GM21526 (cell line): ENCODE measurements at regions not wholly inside any gene's neighbourhood (a gene's known extent, or its start where the extent isn't known, plus 50 kb on each side); places are given as distances from the start of the nearest gene placed in this dataset.

ENCODE experiments used
- ATAC-seq: cut with Tn5 transposase; IDR thresholded peaks from one replicate; pipeline ENCODE4 v1.9.1; 2021; ENCODE audit warnings: moderate library complexity; ENCODE audit not compliant: unreplicated experiment, low FRiP score

DNA sequence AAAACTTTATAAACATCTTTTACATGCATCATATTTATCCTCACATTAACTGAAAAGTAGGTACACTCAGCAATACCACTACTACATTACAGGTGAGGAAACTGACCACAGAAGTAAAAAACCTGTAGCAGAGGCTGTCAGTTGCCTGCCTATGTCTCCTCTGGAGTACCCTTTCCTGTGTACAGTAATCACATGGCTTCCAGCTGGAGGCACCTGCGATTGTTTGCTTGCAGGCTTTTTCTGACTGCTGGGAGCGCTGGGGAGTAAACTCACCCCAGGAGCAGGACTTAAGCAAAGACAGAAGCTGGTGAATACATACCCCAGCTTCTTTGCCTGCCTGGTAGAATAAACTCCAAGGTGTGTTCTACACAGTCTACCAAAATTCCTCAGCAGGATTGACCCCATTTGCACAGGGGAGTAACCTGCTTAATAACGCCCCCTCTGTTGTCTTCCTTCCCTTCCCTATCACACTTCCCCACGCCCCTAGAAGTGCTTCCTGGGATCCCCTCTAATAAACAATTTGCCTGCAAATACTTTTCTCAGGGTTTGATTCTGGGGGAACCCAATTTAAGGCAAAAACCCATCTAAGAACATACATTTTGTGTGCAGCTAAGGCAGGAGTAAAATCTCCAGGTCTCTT lies 138.9 kb downstream of the PTH2R start:
- ATAC-seq: no peak

DNA sequence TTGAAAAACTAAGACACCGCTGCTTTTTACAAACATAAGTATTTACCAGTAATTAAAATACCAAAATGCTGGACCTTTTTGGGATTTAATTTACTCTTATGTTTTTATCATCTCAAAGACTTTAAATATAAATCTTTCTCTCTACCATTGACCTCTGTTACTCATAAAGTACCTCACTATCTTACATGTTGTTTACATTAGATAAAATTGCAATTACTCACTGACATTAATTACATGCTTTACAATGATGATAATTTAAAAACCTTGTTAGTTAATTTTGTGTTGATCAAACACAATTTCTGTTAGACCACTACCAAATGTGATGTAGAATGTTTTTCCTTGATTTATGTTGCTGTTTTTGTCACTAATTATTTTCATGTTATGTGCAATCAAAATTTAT lies 139.5 kb downstream of the PTH2R start:
- no peak for ATAC-seq

DNA sequence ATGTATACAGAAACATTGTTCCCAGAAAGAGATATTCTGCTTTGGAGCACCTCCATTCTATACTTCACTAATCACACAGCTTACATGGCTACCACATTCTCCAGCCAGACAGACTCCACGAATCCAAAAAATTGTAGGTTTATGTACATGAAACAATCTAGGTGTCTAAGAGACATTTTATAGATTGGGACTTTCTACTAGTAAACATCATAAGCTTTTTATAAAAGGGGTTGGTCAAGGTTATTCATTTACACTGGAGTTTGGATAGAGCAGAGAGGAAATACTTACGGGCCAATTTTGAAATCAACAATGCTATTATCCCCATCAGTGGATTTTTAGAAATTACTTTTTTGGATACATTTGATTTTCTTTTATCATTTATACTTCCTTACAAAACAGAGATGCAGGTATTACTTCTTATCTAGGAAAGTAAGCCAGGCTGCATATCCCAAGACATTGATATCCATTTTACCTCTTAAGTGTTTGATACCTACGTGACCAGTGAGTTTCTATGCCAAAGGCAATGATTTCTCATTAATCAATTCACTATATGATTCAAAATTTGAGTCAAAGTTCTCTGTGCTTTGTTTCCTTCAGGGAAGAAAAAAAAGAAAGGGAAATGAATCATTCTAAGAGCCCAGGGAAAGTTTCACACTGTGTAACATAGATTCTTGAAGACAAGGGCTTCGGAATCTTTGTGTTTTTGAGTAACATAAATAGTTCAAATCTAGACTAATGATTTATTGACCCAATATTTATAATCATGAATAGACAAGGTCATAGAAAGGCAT lies 140.5 kb downstream of the PTH2R start:
- ATAC-seq: no peak

- no peak for ATAC-seq
Observed at GRCh38 chr2:208548700-208549099, 142.1 kb downstream of the PTH2R start.

GRCh38 chr2:208549546-208550158 lies 143.1 kb downstream of the PTH2R start:
- ATAC-seq: no peak

GRCh38 chr2:208552943-208553342 lies 146.4 kb downstream of the PTH2R start:
- no peak for ATAC-seq

GRCh38 chr2:208556983-208557484 lies 150.4 kb downstream of the PTH2R start:
- no peak for ATAC-seq

DNA sequence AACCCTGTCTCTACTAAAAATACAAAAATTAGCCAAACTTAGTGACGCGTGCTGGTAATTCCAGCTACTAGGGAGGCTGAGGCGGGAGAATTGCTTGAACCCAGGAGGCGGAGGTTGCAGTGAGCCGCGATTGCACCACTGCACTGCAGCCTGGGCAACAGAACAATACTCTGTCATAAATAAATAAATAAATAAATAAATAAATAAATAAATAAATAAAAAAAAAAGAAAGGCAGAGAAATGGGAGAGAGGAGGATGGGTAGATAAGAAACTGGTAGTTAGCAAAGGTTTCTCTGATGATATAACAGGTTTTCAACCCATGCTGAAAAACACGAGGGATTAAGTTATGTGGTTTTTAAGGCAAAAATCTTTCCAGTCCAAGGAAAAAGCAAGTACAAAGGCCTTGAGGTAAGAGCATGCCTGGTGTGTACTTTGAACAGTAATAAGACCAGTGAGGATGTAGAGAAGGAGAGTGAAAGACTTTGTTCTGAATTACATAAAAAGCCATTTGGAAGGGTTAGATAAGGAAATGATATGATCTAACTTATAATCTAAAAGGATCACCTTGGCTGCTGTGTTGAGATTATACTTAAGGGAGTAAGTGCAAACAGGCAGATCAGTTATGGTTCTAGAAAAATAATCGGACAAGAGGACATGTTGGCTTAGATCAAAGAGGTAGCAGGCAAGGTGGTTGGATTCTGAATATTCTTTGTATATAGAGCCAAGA lies 159.3 kb downstream of the PTH2R start:
- ATAC-seq: no peak

- no peak for ATAC-seq
Observed at GRCh38 chr2:208568203-208568602, 161.6 kb downstream of the PTH2R start.

GRCh38 chr2:208570066-208570465 lies 163.5 kb downstream of the PTH2R start:
- ATAC-seq: no peak

GRCh38 chr2:208570851-208571763 lies 164.5 kb downstream of the PTH2R start:
- ATAC-seq: no peak

GRCh38 chr2:208571764-208572131 lies 165.2 kb downstream of the PTH2R start:
- no peak for ATAC-seq

- ATAC-seq: no peak
Observed at GRCh38 chr2:208573569-208573968, 167.0 kb downstream of the PTH2R start.

DNA sequence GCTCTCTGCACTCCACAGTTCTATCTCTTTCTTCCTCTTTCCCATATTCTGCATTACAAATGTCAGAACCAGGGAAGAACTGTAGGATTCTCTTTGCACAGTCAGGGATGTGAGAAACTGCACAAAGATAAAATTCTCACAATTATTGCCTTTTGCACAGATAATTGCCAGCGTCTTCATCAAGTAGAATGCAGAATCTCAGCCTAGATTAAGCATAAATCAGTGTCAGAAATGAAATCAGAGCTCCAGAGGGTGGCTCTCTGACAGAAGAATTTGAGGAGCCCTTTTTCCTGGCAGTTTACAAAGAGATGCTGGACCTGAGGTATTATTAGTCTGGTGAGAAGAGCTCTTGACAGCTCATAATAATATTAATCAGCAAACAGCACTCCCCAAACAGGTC lies 173.1 kb downstream of the PTH2R start:
- no peak for ATAC-seq

DNA sequence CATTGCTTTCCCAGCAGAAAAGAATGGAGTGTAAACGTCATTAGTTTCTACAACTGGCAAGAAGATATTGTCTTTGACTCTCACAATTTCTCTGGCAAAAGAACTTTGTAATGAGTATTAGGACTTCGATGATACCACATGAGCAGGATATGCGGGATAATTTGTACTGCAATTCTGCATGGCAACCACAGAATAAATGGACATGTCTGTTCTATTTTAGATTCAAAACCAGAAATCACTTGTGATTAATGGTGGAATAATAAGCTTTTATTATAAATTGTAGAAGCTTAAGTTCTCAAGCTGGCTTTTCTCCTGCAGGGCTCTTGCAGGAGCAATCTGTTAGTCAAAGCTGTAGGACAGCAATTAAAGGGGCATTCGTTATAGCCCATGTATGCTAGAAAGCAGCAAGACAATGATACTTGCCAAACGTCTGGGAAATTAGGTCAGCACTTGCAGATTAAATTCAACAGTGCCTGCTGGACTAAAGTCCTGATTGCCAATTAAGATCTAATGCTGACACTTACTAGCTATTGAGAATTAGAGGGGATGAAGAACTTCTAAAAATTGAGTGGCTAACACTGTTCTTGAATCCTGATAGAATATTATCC lies 177.9 kb downstream of the PTH2R start:
- no peak for ATAC-seq

DNA sequence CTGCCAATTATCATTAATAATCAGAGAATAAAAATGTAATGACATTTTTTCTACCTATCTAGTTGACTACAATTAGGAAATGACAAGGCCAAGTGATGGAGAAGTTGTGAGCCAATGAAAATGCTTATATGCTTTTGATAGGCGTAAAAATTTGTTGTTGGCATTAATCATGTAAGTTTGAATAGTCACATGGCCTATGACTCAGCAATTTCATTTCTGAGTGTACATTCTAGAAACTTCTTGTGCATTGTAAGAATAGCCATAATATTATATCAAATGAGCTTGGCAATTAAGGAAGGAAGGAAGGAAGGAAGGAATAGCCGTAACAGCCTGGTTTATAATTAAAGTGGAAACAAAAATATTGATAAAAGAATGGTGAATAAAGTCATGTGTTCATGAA lies 179.9 kb downstream of the PTH2R start:
- no peak for ATAC-seq

DNA sequence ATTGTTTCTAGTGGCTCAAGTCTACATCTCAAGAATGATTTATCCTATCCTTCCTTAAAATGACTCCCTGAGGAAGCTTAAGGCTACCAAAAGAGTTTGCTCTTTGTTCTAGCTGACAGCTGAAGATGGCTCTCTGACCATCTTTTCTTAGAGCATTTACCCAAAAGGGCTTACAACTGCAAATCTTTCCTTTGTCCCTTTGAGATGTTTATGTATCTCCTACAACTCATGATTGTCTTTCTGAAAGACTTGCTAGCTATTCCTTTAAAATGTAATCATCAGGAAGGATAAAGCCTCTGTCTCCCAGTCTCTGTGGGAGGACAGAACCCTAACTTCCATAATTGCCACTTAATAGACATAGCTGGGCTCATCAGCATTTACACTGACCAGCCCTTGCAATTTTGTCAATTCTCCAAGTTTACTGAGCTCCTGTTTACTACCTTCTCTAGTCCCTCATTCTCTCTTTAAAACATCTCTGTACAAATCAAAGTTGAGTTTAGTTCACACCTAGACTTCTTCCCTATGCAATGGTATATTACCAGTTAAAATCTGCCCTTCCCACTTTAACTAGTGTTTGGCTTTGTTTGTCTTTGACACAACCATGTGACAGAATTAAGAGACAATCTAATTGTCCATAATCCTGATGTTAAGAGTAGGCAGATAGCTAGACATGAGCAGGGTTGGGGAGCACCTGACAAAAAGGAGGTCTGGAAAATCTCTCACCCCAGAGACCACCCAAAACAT lies 188.2 kb downstream of the PTH2R start:
- no peak for ATAC-seq

GRCh38 chr2:208595386-208596275 lies 189.0 kb downstream of the PTH2R start:
- no peak for ATAC-seq
